Endodermal cell (in vitro differentiated cells): ENCODE measurements at regions not wholly inside any gene's neighbourhood (a gene's known extent, or its start where the extent isn't known, plus 50 kb on each side); places are given as distances from the start of the nearest gene placed in this dataset.

Source experiments
- DNase-seq: peaks from one replicate; pipeline ENCODE4 v3.0.0-alpha.2; 2017
- H3K27ac ChIP-seq: 2 replicates; pipeline ENCODE4 v1.5.1; 2013; ENCODE audit warnings: mild to moderate bottlenecking, low read depth, low read length, moderate library complexity
- H3K27me3 ChIP-seq: 2 replicates; pipeline ENCODE4 v1.6.1; 2013; ENCODE audit warnings: mild to moderate bottlenecking, low read length, moderate library complexity; ENCODE audit not compliant: insufficient read depth, control insufficient read depth, poor library complexity, severe bottlenecking
- H3K36me3 ChIP-seq: 2 replicates; pipeline ENCODE4 v1.7.0; 2013; ENCODE audit warnings: mild to moderate bottlenecking, low read length, moderate library complexity; ENCODE audit not compliant: control insufficient read depth, insufficient read depth
- H3K4me1 ChIP-seq: one replicate; pipeline ENCODE4 v1.7.0; 2013; ENCODE audit warnings: low read length; ENCODE audit not compliant: control insufficient read depth, insufficient read depth
- H3K4me3 ChIP-seq: 2 replicates; pipeline ENCODE4 v1.5.1; 2013; ENCODE audit warnings: mild to moderate bottlenecking, low read length, moderate library complexity
- H3K9ac ChIP-seq: 2 replicates; pipeline ENCODE4 v1.6.1; 2013; ENCODE audit warnings: mild to moderate bottlenecking, low read length, moderate library complexity; ENCODE audit not compliant: poor library complexity, severe bottlenecking; ENCODE audit errors: extremely low read depth
- H3K9me3 ChIP-seq: 2 replicates; pipeline ENCODE4 v1.6.1; 2013; ENCODE audit warnings: mild to moderate bottlenecking, low read length, moderate library complexity; ENCODE audit not compliant: control insufficient read depth
- H3K27ac Mint-ChIP-seq: 2 replicates; pipeline ENCODE4 v1.8.0; 2020; ENCODE audit warnings: mixed read lengths
- H3K27me3 Mint-ChIP-seq: 2 replicates; pipeline ENCODE4 v1.8.0; 2021; ENCODE audit warnings: mild to moderate bottlenecking, mixed read lengths; ENCODE audit not compliant: insufficient read depth
- H3K36me3 Mint-ChIP-seq: 2 replicates; pipeline ENCODE4 v1.8.0; 2020; ENCODE audit warnings: low read depth, mixed read lengths
- H3K4me1 Mint-ChIP-seq: 2 replicates; pipeline ENCODE4 v1.8.0; 2020; ENCODE audit warnings: mixed read lengths
- H3K4me3 Mint-ChIP-seq: 2 replicates; pipeline ENCODE4 v1.8.0; 2020; ENCODE audit warnings: mild to moderate bottlenecking, moderate library complexity, mixed read lengths
- H3K9me3 Mint-ChIP-seq: 2 replicates; pipeline ENCODE4 v1.8.0; 2020; ENCODE audit warnings: mild to moderate bottlenecking, mixed read lengths
- CTCF ChIP-seq: fragments of 200-600 bp; sonication (generic); conservative IDR thresholded peaks from 2 replicates; pipeline ENCODE4 v1.5.0; 2021; ENCODE audit warnings: antibody characterized with exemption, mild to moderate bottlenecking
- WGBS, 2 experiments: methylation state at CpG; one replicate each; pipeline versions ENCODE4 v1.1.5 to v1.1.7; 2013; ENCODE audit warnings: missing lambda C conversion rate in 2 of 2, mixed read lengths in 1 of 2; ENCODE audit not compliant: insufficient coverage in 1 of 2, insufficient read length in 1 of 2; 5-methylcytosine and 5-hydroxymethylcytosine counted together

- Histone ChIP-seq H3K9ac (no peak overlapping the region), H3K36me3 (no peaks in the 10 kb centered on the region), H3K27me3 (peaks cover 95% of the 10 kb centered on the region), H3K4me1 (no peaks in the 10 kb centered on the region), H3K4me3 (no peak overlapping the region), H3K27ac (no peak overlapping the region), H3K9me3 (no peaks in the 10 kb centered on the region)
- Mint-ChIP-seq H3K27ac (no peak overlapping the region), H3K4me3 (no peak overlapping the region), H3K27me3 (peaks cover 85% of the 10 kb centered on the region), H3K36me3 (no peaks in the 10 kb centered on the region), H3K4me1 (peaks cover 13% of the 10 kb centered on the region), H3K9me3 (no peaks in the 10 kb centered on the region)
- 75 to 83% methylated on average over 6 of the region's 6 CpGs for WGBS, 2 experiments
- TF ChIP-seq CTCF: no peak
- DNase-seq: no peak
Measured at GRCh38 chr13:66216728-66217127, 1013.4 kb downstream of the PCDH9 start.

- Mint-ChIP-seq H3K27me3 (peaks cover 63% of the 10 kb centered on the region), H3K9me3 (no peaks in the 10 kb centered on the region), H3K4me3 (no peak overlapping the region), H3K27ac (no peak overlapping the region), H3K36me3 (no peaks in the 10 kb centered on the region), H3K4me1 (peaks cover 11% of the 10 kb centered on the region)
- Histone ChIP-seq H3K27ac (no peak overlapping the region), H3K4me3 (no peak overlapping the region), H3K36me3 (no peaks in the 10 kb centered on the region), H3K27me3 (peaks cover 75% of the 10 kb centered on the region), H3K4me1 (no peaks in the 10 kb centered on the region), H3K9me3 (no peaks in the 10 kb centered on the region), H3K9ac (no peak overlapping the region)
- no peak for TF ChIP-seq CTCF
- no peak for DNase-seq
Measured at GRCh38 chr13:66214467-66214866, 1015.7 kb downstream of the PCDH9 start.

DNA sequence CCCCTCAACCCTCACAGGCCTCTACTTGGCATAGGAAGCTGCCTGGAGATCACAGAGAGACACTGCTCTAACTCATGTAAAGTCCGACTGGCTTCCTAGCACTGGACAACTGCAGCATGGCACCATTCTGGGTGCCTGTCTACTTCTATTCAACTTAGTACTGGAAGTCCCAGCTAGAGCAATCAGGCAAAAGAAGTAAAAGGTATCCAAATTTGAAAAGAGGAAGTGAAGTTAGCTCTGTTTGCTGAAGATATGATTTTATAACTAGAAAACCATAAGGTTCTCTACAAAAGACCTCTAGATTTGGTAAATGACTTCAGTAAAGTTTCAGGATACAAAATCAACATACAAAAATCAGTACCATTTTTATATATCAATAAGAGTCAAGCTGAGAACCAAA lies 1017.6 kb downstream of the PCDH9 start:
- Histone ChIP-seq H3K4me3 (no peak overlapping the region), H3K36me3 (no peaks in the 10 kb centered on the region), H3K9ac (no peak overlapping the region), H3K27ac (no peak overlapping the region), H3K9me3 (no peaks in the 10 kb centered on the region), H3K27me3 (peaks cover 60% of the 10 kb centered on the region), H3K4me1 (no peaks in the 10 kb centered on the region)
- no peak overlapping the region for H3K4me3 Mint-ChIP-seq
- H3K36me3 Mint-ChIP-seq: no peaks in the 10 kb centered on the region
- no peak for TF ChIP-seq CTCF
- no peak for DNase-seq
- H3K27ac Mint-ChIP-seq: no peak overlapping the region
- H3K27me3 Mint-ChIP-seq: peaks cover 47% of the 10 kb centered on the region
- 60 to 85% methylated on average over 1 of the region's 1 CpG for WGBS, 2 experiments
- H3K9me3 Mint-ChIP-seq: no peaks in the 10 kb centered on the region
- no peaks in the 10 kb centered on the region for H3K4me1 Mint-ChIP-seq
